HG03457 (cell line): ENCODE measurements at regions not wholly inside any gene's neighbourhood (a gene's known extent, or its start where the extent isn't known, plus 50 kb on each side); places are given as distances from the start of the nearest gene placed in this dataset.
"Not testable (repeated sequence)": the region's sequence is repeated elsewhere in the genome, so short reads cannot be mapped to it uniquely, and the experiment has no call there.

Source experiments
- ATAC-seq: cut with Tn5 transposase; IDR thresholded peaks from one replicate; pipeline ENCODE4 v1.9.1; 2021; ENCODE audit warnings: moderate number of reproducible peaks; ENCODE audit not compliant: unreplicated experiment

DNA sequence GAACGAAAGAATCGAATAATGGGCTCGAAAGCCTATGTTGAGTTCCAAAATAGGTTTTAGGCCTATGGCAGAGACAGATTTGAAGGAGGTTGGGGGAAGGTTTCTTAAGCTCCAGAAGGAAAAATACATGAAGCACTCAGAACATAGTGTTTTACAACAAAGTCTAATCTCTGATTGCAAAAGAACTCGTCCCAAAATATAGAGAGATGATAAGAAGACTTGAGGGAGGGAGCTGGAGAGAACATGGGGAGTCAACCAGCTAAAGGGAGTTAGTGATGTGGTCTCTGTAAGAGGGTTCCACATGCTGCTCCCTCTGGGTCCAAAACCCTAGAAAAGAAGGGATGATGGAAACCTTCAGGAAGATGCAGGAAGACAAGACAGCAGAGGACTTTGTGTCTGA, 54.8 kb upstream of the DAAM1 start:
- no peak for ATAC-seq

- ATAC-seq, result no peak
Measured at GRCh38 chr14:59134307-59134706, 54.2 kb upstream of the DAAM1 start.

- ATAC-seq, result no peak
Measured at GRCh38 chr14:59137256-59137655, 51.2 kb upstream of the DAAM1 start.

DNA sequence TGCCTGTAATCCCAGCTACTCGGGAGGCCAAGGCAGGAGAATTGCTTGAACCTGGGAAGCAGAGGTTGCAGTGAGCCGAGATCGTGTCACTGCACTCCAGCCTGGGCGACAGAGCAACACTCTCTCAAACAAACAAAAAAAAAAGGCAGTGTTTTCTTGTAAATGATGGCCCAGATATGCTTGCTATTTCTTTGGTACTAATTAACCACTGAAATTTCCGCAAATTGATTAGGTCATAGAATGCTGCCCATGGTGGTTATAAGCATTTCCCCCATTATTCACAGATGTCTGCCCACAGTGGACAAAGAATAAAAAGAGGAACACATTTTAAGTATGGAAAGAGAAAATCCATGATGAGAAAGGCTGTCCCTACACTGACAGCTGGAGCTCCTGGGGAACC, 49.9 kb upstream of the DAAM1 start:
- ATAC-seq, result not testable (repeated sequence)
